Coronary artery (tissue), 2 donors: ENCODE measurements at regions not wholly inside any gene's neighbourhood (a gene's known extent, or its start where the extent isn't known, plus 50 kb on each side); places are given as distances from the start of the nearest gene placed in this dataset.
A peak's percentile ranks its signal among the peaks of the same experiment; 100 is the strongest.

ENCODE experiments used
- DNase-seq: peaks from one replicate; pipeline ENCODE4 v3.0.0-alpha.2; 2017; ENCODE audit warnings: low spot score
- H3K27ac ChIP-seq, 2 donors: fragments of 200-600 bp; sonication (generic); one replicate each; pipeline ENCODE4 v1.5.1; 2016 to 2019
- H3K4me3 ChIP-seq: fragments of 200-600 bp; sonication (generic); 2 replicates; pipeline ENCODE4 v1.5.1; 2016; ENCODE audit warnings: mild to moderate bottlenecking, moderate library complexity
- CTCF ChIP-seq: fragments of 200-600 bp; sonication (generic); IDR thresholded peaks from one replicate; pipeline ENCODE4 v1.5.1; 2019; ENCODE audit warnings: antibody characterized with exemption

- no peak for DNase-seq
- no peak for TF ChIP-seq CTCF
- Histone ChIP-seq H3K27ac (no peak overlapping the region), H3K4me3 (no peak overlapping the region)
Measured at GRCh38 chr4:130534651-130535050, 1438.7 kb downstream of the C4orf33 start.

GRCh38 chr4:130542953-130543352 is 1447.0 kb downstream of the C4orf33 start:
- DNase-seq, result no peak
- Histone ChIP-seq H3K27ac (no peak overlapping the region), H3K4me3 (no peak overlapping the region)
- TF ChIP-seq CTCF, result no peak

- Histone ChIP-seq H3K27ac (no peak overlapping the region), H3K4me3 (no peak overlapping the region)
- no peak for DNase-seq
- TF ChIP-seq CTCF, result no peak
Measured at GRCh38 chr4:130545171-130545570, 1449.2 kb downstream of the C4orf33 start.

GRCh38 chr4:130545596-130545995 is 1449.6 kb downstream of the C4orf33 start:
- no peak for DNase-seq

GRCh38 chr4:130559268-130559667 is 1463.3 kb downstream of the C4orf33 start:
- TF ChIP-seq CTCF, result no peak
- Histone ChIP-seq H3K27ac (no peak overlapping the region), H3K4me3 (no peak overlapping the region)
- DNase-seq, result no peak

More at GRCh38 chr4:130545596-130545995, 1449.6 kb downstream of the C4orf33 start:
- no peak overlapping the region for H3K4me3 ChIP-seq
- no peak overlapping the region for H3K27ac ChIP-seq
- TF ChIP-seq CTCF, result no peak

GRCh38 chr4:130563185-130563888 is 1467.4 kb downstream of the C4orf33 start:
- DNase-seq, result no peak
- peak overlapping the region; percentile 59 for H3K4me3 ChIP-seq
- H3K27ac ChIP-seq, result no peak overlapping the region
- no peak for TF ChIP-seq CTCF

- Histone ChIP-seq H3K4me3 (peak overlapping the region; percentile 59), H3K27ac (no peak overlapping the region)
- DNase-seq, result no peak
- no peak for TF ChIP-seq CTCF
Measured at GRCh38 chr4:130563889-130564418, 1468.0 kb downstream of the C4orf33 start.
